ENCODE measurements at regions not wholly inside any gene's neighbourhood (a gene's known extent, or its start where the extent isn't known, plus 50 kb on each side); places are given as distances from the start of the nearest gene placed in this dataset.

DNA sequence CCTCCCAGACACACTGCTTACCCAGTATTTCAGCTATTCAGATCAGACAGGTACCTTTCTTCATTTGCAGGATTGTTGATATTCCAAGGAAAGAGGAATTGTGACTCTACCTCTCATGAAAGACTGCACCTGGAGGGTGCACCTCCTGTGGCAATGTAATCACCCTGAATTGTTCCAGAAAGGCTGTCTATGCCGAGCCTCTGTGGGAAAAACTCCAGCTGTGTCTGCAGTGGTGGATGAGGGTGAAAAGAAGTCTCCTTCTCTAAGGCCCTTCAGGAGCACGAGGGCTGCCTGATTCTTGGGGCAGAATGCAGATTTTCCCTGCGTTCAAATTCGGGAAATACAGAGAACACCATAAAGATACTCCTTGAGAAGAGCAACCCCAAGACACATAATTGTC is 108.2 kb upstream of the ADAMTS3 start:
- Histone ChIP-seq H3K9me3 (no peaks in the 10 kb centered on the region), H3K27ac (no peak overlapping the region), H3K27me3 (no peaks in the 10 kb centered on the region), H3K4me3 (no peak overlapping the region), H3K36me3 (no peaks in the 10 kb centered on the region), H3K4me1 (no peaks in the 10 kb centered on the region)
- WGBS = 65% methylated on average over 4 of the region's 4 CpGs
- TF ChIP-seq CTCF (IDR thresholded peaks at IDR 0.05) (no peak), POLR2AphosphoS5 (IDR thresholded peaks at IDR 0.05) (no peak), EP300 (IDR thresholded peaks at IDR 0.05) (no peak), POLR2A (IDR thresholded peaks at IDR 0.05) (no peak)
- DNase-seq (ENCODE audit: low spot score in 2 of 2) = no peak

DNA sequence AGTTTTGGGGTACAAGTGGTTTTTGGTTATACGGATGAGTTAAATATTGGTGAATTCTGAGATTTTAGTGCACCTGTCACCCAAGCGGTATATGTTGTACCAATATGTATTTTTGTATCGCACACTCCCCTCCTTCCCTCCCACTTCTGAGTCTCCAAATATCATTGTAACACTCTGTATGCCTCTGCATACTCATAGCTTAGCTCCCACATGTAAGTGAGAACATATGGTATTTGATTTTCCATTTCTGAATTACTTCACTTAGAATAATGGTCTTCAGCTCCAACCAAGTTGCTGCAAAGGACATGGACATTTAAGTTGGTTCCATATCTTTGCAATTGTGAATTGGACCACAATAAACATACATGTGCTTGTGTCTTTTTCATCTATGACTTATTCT is 103.0 kb upstream of the ADAMTS3 start:
- Histone ChIP-seq H3K36me3 (no peaks in the 10 kb centered on the region), H3K27me3 (no peaks in the 10 kb centered on the region), H3K27ac (no peak overlapping the region), H3K9me3 (no peaks in the 10 kb centered on the region), H3K4me3 (no peak overlapping the region), H3K4me1 (no peaks in the 10 kb centered on the region)
- DNase-seq (ENCODE audit: low spot score in 2 of 2) = no peak
- no peak for TF ChIP-seq CTCF (IDR thresholded peaks at IDR 0.05)
- TF ChIP-seq EP300 (IDR thresholded peaks at IDR 0.05) = no peak
- TF ChIP-seq POLR2AphosphoS5 (IDR thresholded peaks at IDR 0.05) = no peak
- no peak for TF ChIP-seq POLR2A (IDR thresholded peaks at IDR 0.05)
- 90% methylated on average over 3 of the region's 3 CpGs for WGBS

DNA sequence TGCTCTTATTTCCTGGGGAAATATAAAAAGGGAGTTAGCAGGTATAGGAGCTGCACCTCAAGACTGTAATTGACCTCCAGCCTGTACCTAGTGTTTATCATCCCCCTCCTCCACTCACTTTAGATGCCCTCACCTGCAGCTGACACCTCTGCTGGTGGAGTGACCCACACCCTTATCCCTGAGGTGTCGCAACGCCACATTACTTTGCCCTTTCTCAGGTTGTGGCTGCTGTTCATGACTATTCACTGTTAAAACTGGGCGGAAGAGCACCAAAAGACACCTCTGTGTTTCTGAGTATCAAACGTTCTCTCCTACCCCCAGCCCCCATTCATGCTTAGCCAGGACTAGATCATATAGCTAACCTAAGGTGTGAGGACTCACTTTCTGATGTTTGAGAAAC is 101.5 kb upstream of the ADAMTS3 start:
- TF ChIP-seq POLR2AphosphoS5 (IDR thresholded peaks at IDR 0.05) = no peak
- no peak for TF ChIP-seq POLR2A (IDR thresholded peaks at IDR 0.05)
- H3K9me3 ChIP-seq = no peaks in the 10 kb centered on the region
- H3K27me3 ChIP-seq = no peaks in the 10 kb centered on the region
- no peak overlapping the region for H3K27ac ChIP-seq
- no peaks in the 10 kb centered on the region for H3K36me3 ChIP-seq
- WGBS = 84% methylated on average over 4 of the region's 4 CpGs
- H3K4me3 ChIP-seq = no peak overlapping the region
- DNase-seq (ENCODE audit: low spot score in 2 of 2) = no peak
- H3K4me1 ChIP-seq = no peaks in the 10 kb centered on the region

DNA sequence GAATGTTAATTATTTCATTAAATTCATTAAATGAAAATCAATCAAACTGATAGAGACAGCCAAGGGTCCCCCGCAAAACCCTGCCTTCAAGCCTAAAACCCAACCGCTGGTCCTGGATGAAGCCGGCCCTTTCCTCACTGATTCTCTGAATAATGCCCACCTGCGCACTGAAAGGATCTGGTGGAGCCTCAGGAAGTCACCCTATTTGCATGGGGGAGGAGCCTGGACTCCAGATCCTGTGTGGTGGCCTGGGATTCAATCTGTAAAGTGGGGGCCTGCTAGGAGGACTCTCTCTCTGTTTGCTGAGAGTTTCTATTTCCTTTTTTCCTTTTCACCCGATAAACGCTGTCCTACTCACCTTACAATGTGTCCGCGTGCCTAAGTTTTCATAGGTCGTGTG is 97.9 kb upstream of the ADAMTS3 start:
- WGBS = 85% methylated on average over 9 of the region's 9 CpGs
- DNase-seq (ENCODE audit: low spot score in 2 of 2) = no peak
- no peaks in the 10 kb centered on the region for H3K4me1 ChIP-seq
- H3K27me3 ChIP-seq = no peaks in the 10 kb centered on the region
- H3K36me3 ChIP-seq = no peaks in the 10 kb centered on the region
- TF ChIP-seq POLR2AphosphoS5 (IDR thresholded peaks at IDR 0.05) = no peak
- TF ChIP-seq CTCF (IDR thresholded peaks at IDR 0.05) = no peak
- no peak for TF ChIP-seq POLR2A (IDR thresholded peaks at IDR 0.05)
- TF ChIP-seq EP300 (IDR thresholded peaks at IDR 0.05) = no peak
- no peaks in the 10 kb centered on the region for H3K9me3 ChIP-seq
- no peak overlapping the region for H3K4me3 ChIP-seq
- no peak overlapping the region for H3K27ac ChIP-seq

GRCh38 chr4:72665171-72665968 is 96.3 kb upstream of the ADAMTS3 start:
- no peak overlapping the region for H3K4me3 ChIP-seq
- H3K27me3 ChIP-seq = no peaks in the 10 kb centered on the region
- no peaks in the 10 kb centered on the region for H3K36me3 ChIP-seq
- no peak overlapping the region for H3K27ac ChIP-seq
- TF ChIP-seq EP300 (IDR thresholded peaks at IDR 0.05) = no peak
- TF ChIP-seq CTCF (IDR thresholded peaks at IDR 0.05) = no peak
- TF ChIP-seq POLR2A (IDR thresholded peaks at IDR 0.05) = no peak
- no peak for TF ChIP-seq POLR2AphosphoS5 (IDR thresholded peaks at IDR 0.05)
- 34% methylated on average over 3 of the region's 3 CpGs for WGBS
- H3K9me3 ChIP-seq = no peaks in the 10 kb centered on the region
- H3K4me1 ChIP-seq = no peaks in the 10 kb centered on the region
- DNase-seq (ENCODE audit: low spot score in 2 of 2) = no peak
